ENCODE measurements at regions not wholly inside any gene's neighbourhood (a gene's known extent, or its start where the extent isn't known, plus 50 kb on each side); places are given as distances from the start of the nearest gene placed in this dataset.

- TF ChIP-seq POLR2A (IDR thresholded peaks at IDR 0.05; ENCODE audit: low read depth, low read length) (no peak), POLR2AphosphoS5 (IDR thresholded peaks at IDR 0.05; ENCODE audit: low read depth, low read length) (no peak), TAF1 (IDR thresholded peaks at IDR 0.05; ENCODE audit: low read depth, low read length) (no peak), SPI1 (IDR thresholded peaks at IDR 0.05; ENCODE audit: low read depth, low read length) (no peak)
Measured at GRCh38 chr11:21723678-21724077, 469.2 kb upstream of the ANO5 start.
